H9 (cell line): ENCODE measurements at regions not wholly inside any gene's neighbourhood (a gene's known extent, or its start where the extent isn't known, plus 50 kb on each side); places are given as distances from the start of the nearest gene placed in this dataset.

ENCODE experiments used
- DNase-seq: peaks from one replicate; pipeline ENCODE4 v3.0.0-alpha.2; 2017
- H2AFZ ChIP-seq: one replicate; pipeline ENCODE4 v1.6.1; 2013; ENCODE audit warnings: mild to moderate bottlenecking, low read length, control low read depth, moderate library complexity
- H2AK5ac ChIP-seq: 2 replicates; pipeline ENCODE4 v1.6.1; 2013; ENCODE audit warnings: low read length, control low read depth, mixed read lengths; ENCODE audit not compliant: insufficient read length
- H2BK120ac ChIP-seq: one replicate; pipeline ENCODE4 v1.6.1; 2013; ENCODE audit warnings: low read depth, mild to moderate bottlenecking, low read length, control low read depth, inconsistent platforms; ENCODE audit not compliant: poor library complexity, severe bottlenecking
- H2BK12ac ChIP-seq: 2 replicates; pipeline ENCODE4 v1.6.1; 2013; ENCODE audit warnings: low read length, control low read depth, mixed read lengths, low read depth; ENCODE audit not compliant: insufficient read length
- H2BK15ac ChIP-seq: 2 replicates; pipeline ENCODE4 v1.6.1; 2013; ENCODE audit warnings: low read depth, low read length, control low read depth
- H2BK20ac ChIP-seq: one replicate; pipeline ENCODE4 v1.6.1; 2013; ENCODE audit warnings: low read depth, mild to moderate bottlenecking, low read length, control low read depth, inconsistent platforms; ENCODE audit not compliant: poor library complexity, severe bottlenecking
- H2BK5ac ChIP-seq: 2 replicates; pipeline ENCODE4 v1.6.1; 2013; ENCODE audit warnings: low read length, control low read depth, mixed read lengths; ENCODE audit not compliant: insufficient read length
- H3K14ac ChIP-seq: 2 replicates; pipeline ENCODE4 v1.6.1; 2013; ENCODE audit warnings: low read length, control low read depth; ENCODE audit not compliant: insufficient read depth
- H3K18ac ChIP-seq: 2 replicates; pipeline ENCODE4 v1.6.1; 2013; ENCODE audit warnings: low read depth, mild to moderate bottlenecking, mixed read lengths, low read length, control low read depth; ENCODE audit not compliant: insufficient read length
- H3K23ac ChIP-seq: 2 replicates; pipeline ENCODE4 v1.6.1; 2013; ENCODE audit warnings: low read length, control low read depth, mixed read lengths, low read depth; ENCODE audit not compliant: insufficient read length
- H3K23me2 ChIP-seq: 2 replicates; pipeline ENCODE4 v1.6.1; 2013; ENCODE audit warnings: low read depth, mild to moderate bottlenecking, mixed read lengths, low read length, control low read depth; ENCODE audit not compliant: insufficient read length, poor library complexity, severe bottlenecking
- H3K27ac ChIP-seq: 2 replicates; pipeline ENCODE4 v1.5.1; 2013; ENCODE audit warnings: low read length, control low read depth, mixed read lengths, low read depth; ENCODE audit not compliant: insufficient read length
- H3K27me3 ChIP-seq: 2 replicates; pipeline ENCODE4 v1.6.1; 2013; ENCODE audit warnings: low read length, control low read depth, inconsistent platforms; ENCODE audit not compliant: insufficient read depth
- H3K4ac ChIP-seq: 2 replicates; pipeline ENCODE4 v1.6.1; 2013; ENCODE audit warnings: low read depth, mild to moderate bottlenecking, control low read depth, inconsistent platforms, low read length, moderate library complexity
- H3K4me1 ChIP-seq: 2 replicates; pipeline ENCODE4 v1.6.1; 2013; ENCODE audit warnings: low read length, control low read depth, inconsistent platforms; ENCODE audit not compliant: insufficient read depth
- H3K4me2 ChIP-seq: 2 replicates; pipeline ENCODE4 v1.6.1; 2013; ENCODE audit warnings: low read length, control low read depth, mixed read lengths; ENCODE audit not compliant: insufficient read length, insufficient read depth
- H3K56ac ChIP-seq: 2 replicates; pipeline ENCODE4 v1.6.1; 2013; ENCODE audit warnings: low read depth, mild to moderate bottlenecking, mixed read lengths, low read length, control low read depth; ENCODE audit not compliant: insufficient read length
- H3K79me1 ChIP-seq: 2 replicates; pipeline ENCODE4 v1.6.1; 2013; ENCODE audit warnings: low read depth, mild to moderate bottlenecking, moderate library complexity, low read length, control low read depth, inconsistent platforms; ENCODE audit not compliant: insufficient read depth, poor library complexity, severe bottlenecking
- H3K79me2 ChIP-seq: 2 replicates; pipeline ENCODE4 v1.6.1; 2013; ENCODE audit warnings: low read length, control low read depth, inconsistent platforms; ENCODE audit not compliant: insufficient read depth
- H3K9ac ChIP-seq: 2 replicates; pipeline ENCODE4 v1.6.1; 2013; ENCODE audit warnings: low read length, control low read depth, mixed read lengths; ENCODE audit not compliant: insufficient read length; ENCODE audit errors: extremely low read depth
- H3K9me3 ChIP-seq: one replicate; pipeline ENCODE4 v1.6.1; 2013; ENCODE audit warnings: low read depth, low read length, inconsistent platforms; ENCODE audit not compliant: control insufficient read depth
- H3T11ph ChIP-seq: one replicate; pipeline ENCODE4 v1.6.1; 2013; ENCODE audit warnings: mild to moderate bottlenecking, low read length, control low read depth, inconsistent platforms
- H4K20me1 ChIP-seq: one replicate; pipeline ENCODE4 v1.6.1; 2013; ENCODE audit not compliant: control insufficient read depth, insufficient read length, insufficient read depth
- H4K5ac ChIP-seq: 2 replicates; pipeline ENCODE4 v1.6.1; 2013; ENCODE audit warnings: low read depth, mild to moderate bottlenecking, mixed read lengths, low read length, control low read depth; ENCODE audit not compliant: insufficient read length
- H4K8ac ChIP-seq: replicated peaks from 2 replicates; pipeline ENCODE4 v1.6.1; 2013; ENCODE audit warnings: low read length, control low read depth, mixed read lengths, low read depth; ENCODE audit not compliant: insufficient read length
- H4K91ac ChIP-seq: 2 replicates; pipeline ENCODE4 v1.6.1; 2013; ENCODE audit warnings: low read depth, mild to moderate bottlenecking, moderate library complexity, mixed read lengths, low read length, control low read depth; ENCODE audit not compliant: insufficient read length
- H3K27ac Mint-ChIP-seq, 3 experiments: 2 replicates in 2 of 3; 3 replicates in 1 of 3; pipeline ENCODE4 v1.8.0; 2020 to 2021; ENCODE audit warnings: mixed read lengths in 3 of 3, mild to moderate bottlenecking in 1 of 3, moderate library complexity in 1 of 3
- H3K27me3 Mint-ChIP-seq: 2 replicates; pipeline ENCODE4 v1.8.0; 2021; ENCODE audit warnings: low read depth, mild to moderate bottlenecking, moderate library complexity, mixed read lengths
- H3K36me3 Mint-ChIP-seq, 3 experiments: 2 replicates in 2 of 3; 3 replicates in 1 of 3; pipeline ENCODE4 v1.8.0; 2020 to 2021; ENCODE audit warnings: low read depth in 3 of 3, mixed read lengths in 3 of 3; ENCODE audit not compliant: insufficient read depth in 1 of 3
- H3K4me1 Mint-ChIP-seq, 2 experiments: 2 replicates each; pipeline ENCODE4 v1.8.0; 2020; ENCODE audit warnings: mixed read lengths in 2 of 2
- H3K4me3 Mint-ChIP-seq, 2 experiments: 2 replicates in 1 of 2; 3 replicates in 1 of 2; pipeline ENCODE4 v1.8.0; 2020 to 2021; ENCODE audit warnings: mild to moderate bottlenecking in 2 of 2, mixed read lengths in 2 of 2, moderate library complexity in 1 of 2
- H3K9me3 Mint-ChIP-seq, 2 experiments: 2 replicates in 1 of 2; 3 replicates in 1 of 2; pipeline ENCODE4 v1.8.0; 2020; ENCODE audit warnings: mild to moderate bottlenecking in 2 of 2, mixed read lengths in 2 of 2, moderate library complexity in 1 of 2
- CTCF ChIP-seq: fragments of 200-600 bp; sonication (generic); conservative IDR thresholded peaks from 3 replicates; pipeline ENCODE4 v1.8.0; 2021; ENCODE audit warnings: antibody characterized with exemption, mild to moderate bottlenecking

DNA sequence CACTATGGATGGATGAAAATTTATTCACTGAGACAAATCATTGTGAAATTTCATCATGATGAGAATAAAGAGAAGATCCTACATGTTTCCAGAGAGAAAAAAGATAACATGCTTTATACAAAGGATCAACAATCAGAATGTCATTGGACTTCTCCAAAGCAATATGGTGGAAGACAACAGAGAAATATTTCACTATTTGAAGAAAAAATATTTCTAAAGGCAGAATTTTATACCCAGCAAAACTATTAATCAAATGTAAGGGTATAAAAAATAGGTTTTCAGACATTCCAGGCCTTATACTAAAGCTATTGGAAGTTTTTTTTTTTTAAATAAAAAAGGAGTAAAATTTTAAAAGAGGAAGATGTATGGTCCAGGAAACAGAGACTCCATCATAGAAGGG, 100.6 kb upstream of the OLIG2 start:
- H3K27ac ChIP-seq, result no peak overlapping the region
- H4K8ac ChIP-seq, result no peak overlapping the region
- no peaks in the 10 kb centered on the region for H3K79me1 ChIP-seq
- no peaks in the 10 kb centered on the region for H3K79me2 ChIP-seq
- H3K9me3 ChIP-seq, result no peaks in the 10 kb centered on the region
- H4K5ac ChIP-seq, result no peak overlapping the region
- H3K14ac ChIP-seq, result no peak overlapping the region
- H3K4ac ChIP-seq, result no peak overlapping the region
- H4K91ac ChIP-seq, result no peak overlapping the region
- Mint-ChIP-seq H3K27me3 (peaks cover 3% of the 10 kb centered on the region; the same call in 1 of the 2 replicates), H3K9me3 (peaks cover 11 to 13% of the 10 kb centered on the region in 2 experiments; a peak in 4 of 5 replicates), H3K27ac (no peak overlapping the region), H3K4me3 (no peak overlapping the region), H3K36me3 (peaks cover 2 to 6% (median 6%) of the 10 kb centered on the region in 3 experiments; a peak in 6 of 7 replicates), H3K4me1 (peaks cover 5 to 6% of the 10 kb centered on the region in 2 experiments; a peak in 2 of 4 replicates)
- no peak overlapping the region for H3K18ac ChIP-seq
- no peak overlapping the region for H2BK120ac ChIP-seq
- no peak for DNase-seq
- no peak overlapping the region for H2AFZ ChIP-seq
- no peak overlapping the region for H2BK15ac ChIP-seq
- no peak overlapping the region for H3K9ac ChIP-seq
- H2AK5ac ChIP-seq, result no peak overlapping the region
- H2BK12ac ChIP-seq, result no peak overlapping the region
- no peak overlapping the region for H3K56ac ChIP-seq
- H4K20me1 ChIP-seq, result no peaks in the 10 kb centered on the region
- H3K23ac ChIP-seq, result no peak overlapping the region
- no peak overlapping the region for H2BK5ac ChIP-seq
- no peak for TF ChIP-seq CTCF
- H3K23me2 ChIP-seq, result no peaks in the 10 kb centered on the region
- H2BK20ac ChIP-seq, result no peak overlapping the region
- H3K4me2 ChIP-seq, result no peak overlapping the region
- no peaks in the 10 kb centered on the region for H3K27me3 ChIP-seq
- H3T11ph ChIP-seq, result no peak overlapping the region
- no peaks in the 10 kb centered on the region for H3K4me1 ChIP-seq
